Caco-2 (cell line): ENCODE measurements at regions not wholly inside any gene's neighbourhood (a gene's known extent, or its start where the extent isn't known, plus 50 kb on each side); places are given as distances from the start of the nearest gene placed in this dataset.

Experiments
- BruUV-seq: library from RNA; stranded (reverse); fragments of 400-500 nt; replicated peaks from 2 replicates; lab custom pipeline; 2021; lab: Mats Ljungman, UMichigan
- CTCF ChIA-PET: fragments of 300-600 bp; sonication (Branson Sonifier 250); formaldehyde crosslinking; loops from one replicate; lab custom pipeline; 2022; ENCODE audit warnings: antibody characterized with exemption; lab: Charles Lee
- POLR2A ChIA-PET: fragments of 300-600 bp; sonication (Branson Sonifier 250); formaldehyde crosslinking; loops from one replicate; lab custom pipeline; 2022; ENCODE audit warnings: antibody characterized with exemption; lab: Charles Lee
- DNase-seq, 2 experiments: peaks; one replicate each; pipeline versions ENCODE4 v3.0.0 to v3.0.0-alpha.2; 2020 to 2022
- H3K27me3 ChIP-seq: replicated peaks from 2 replicates; pipeline ENCODE4 v1.6.0; 2011; ENCODE audit warnings: low read length; ENCODE audit not compliant: control insufficient read depth, insufficient read depth
- H3K36me3 ChIP-seq: 2 replicates; pipeline ENCODE4 v1.5.1; 2011; ENCODE audit warnings: low read length; ENCODE audit not compliant: control insufficient read depth, insufficient read depth
- H3K4me1 ChIP-seq: fragments of 250-450 bp; sonication (Bioruptor Pico); 2 replicates; pipeline ENCODE4 v1.5.1; 2020; ENCODE audit warnings: mild to moderate bottlenecking
- H3K4me3 ChIP-seq: 2 replicates; pipeline ENCODE4 v1.5.1; 2011; ENCODE audit warnings: low read depth, mild to moderate bottlenecking, control low read depth, low read length
- H3K9me3 ChIP-seq: fragments of 250-450 bp; sonication (Bioruptor Pico); 2 replicates; pipeline ENCODE4 v1.5.1; 2020; ENCODE audit warnings: mild to moderate bottlenecking, moderate library complexity
- H3K27ac Mint-ChIP-seq: one replicate; pipeline ENCODE4 v1.8.0; 2022; ENCODE audit warnings: mixed read lengths; ENCODE audit not compliant: unreplicated experiment
- H3K27me3 Mint-ChIP-seq: one replicate; pipeline ENCODE4 v1.8.0; 2022; ENCODE audit warnings: mixed read lengths; ENCODE audit not compliant: insufficient read depth, unreplicated experiment
- H3K36me3 Mint-ChIP-seq: one replicate; pipeline ENCODE4 v1.8.0; 2022; ENCODE audit warnings: mild to moderate bottlenecking, mixed read lengths; ENCODE audit not compliant: insufficient read depth, unreplicated experiment
- H3K4me1 Mint-ChIP-seq: one replicate; pipeline ENCODE4 v1.8.0; 2022; ENCODE audit warnings: low read depth, mixed read lengths; ENCODE audit not compliant: unreplicated experiment
- H3K4me3 Mint-ChIP-seq: one replicate; pipeline ENCODE4 v1.8.0; 2022; ENCODE audit warnings: mild to moderate bottlenecking, moderate library complexity, mixed read lengths; ENCODE audit not compliant: unreplicated experiment
- H3K9me3 Mint-ChIP-seq: one replicate; pipeline ENCODE4 v1.8.0; 2022; ENCODE audit warnings: mixed read lengths; ENCODE audit not compliant: unreplicated experiment
- CTCF ChIP-seq, 2 experiments: fragments of 200-600 bp in 1 of 2; IDR thresholded peaks; 1 replicate in 1 of 2; 2 replicates in 1 of 2; pipeline versions ENCODE4 v1.5.1 to v1.8.0; 2011 to 2022; ENCODE audit warnings: antibody characterized with exemption in 1 of 2, control low read depth in 1 of 2, inconsistent platforms in 1 of 2, low read depth in 1 of 2, low read length in 1 of 2, mild to moderate bottlenecking in 1 of 2, moderate library complexity in 1 of 2; ENCODE audit not compliant: insufficient read depth in 1 of 2, severe bottlenecking in 1 of 2, unreplicated experiment in 1 of 2
- intact Hi-C: fragments of 100-400 bp; cut with micrococcal nuclease; formaldehyde crosslinking; loops from one replicate; pipeline ENCODE4 v1.10.0; 2022; ENCODE audit not compliant: unreplicated experiment

GRCh38 chr17:51381262-51381661, 120.9 kb downstream of the UTP18 start:
- DNase-seq: no peak
- H3K4me1 Mint-ChIP-seq: no peaks in the 10 kb centered on the region
- H3K4me1 ChIP-seq: no peaks in the 10 kb centered on the region
- no peak for TF ChIP-seq CTCF (IDR thresholded peaks at IDR 0.05; ENCODE audit: insufficient read depth in 1 of 2, low read depth in 1 of 2, low read length in 1 of 2, severe bottlenecking in 1 of 2, unreplicated experiment in 1 of 2)
- POLR2A ChIA-PET: no interaction called here
- H3K36me3 ChIP-seq: no peaks in the 10 kb centered on the region
- no peaks in the 10 kb centered on the region; the same call in 1 of the 2 replicates for H3K27me3 ChIP-seq
- no peak overlapping the region for H3K4me3 ChIP-seq
- H3K9me3 Mint-ChIP-seq: no peaks in the 10 kb centered on the region
- no peaks in the 10 kb centered on the region for H3K9me3 ChIP-seq
- no peaks in the 10 kb centered on the region for H3K36me3 Mint-ChIP-seq
- no peak overlapping the region for H3K4me3 Mint-ChIP-seq
- no TSS peak for BruUV-seq
- intact Hi-C loops: no loop called here
- H3K27me3 Mint-ChIP-seq: peaks cover 20% of the 10 kb centered on the region
- CTCF ChIA-PET: no interaction called here
- H3K27ac Mint-ChIP-seq: no peak overlapping the region

- H3K36me3 Mint-ChIP-seq: no peaks in the 10 kb centered on the region
- Histone ChIP-seq H3K36me3 (no peaks in the 10 kb centered on the region), H3K9me3 (no peaks in the 10 kb centered on the region), H3K4me1 (no peaks in the 10 kb centered on the region), H3K4me3 (no peak overlapping the region), H3K27me3 (no peaks in the 10 kb centered on the region)
- TF ChIP-seq CTCF (IDR thresholded peaks at IDR 0.05; ENCODE audit: insufficient read depth in 1 of 2, low read depth in 1 of 2, low read length in 1 of 2, severe bottlenecking in 1 of 2, unreplicated experiment in 1 of 2): no peak
- DNase-seq: no peak
- no peak overlapping the region for H3K27ac Mint-ChIP-seq
- BruUV-seq: no TSS peak
- H3K4me3 Mint-ChIP-seq: no peak overlapping the region
- intact Hi-C loops: no loop called here
- H3K27me3 Mint-ChIP-seq: peaks cover 28% of the 10 kb centered on the region
- H3K9me3 Mint-ChIP-seq: no peaks in the 10 kb centered on the region
- H3K4me1 Mint-ChIP-seq: no peaks in the 10 kb centered on the region
- CTCF ChIA-PET: no interaction called here
- POLR2A ChIA-PET: no interaction called here
Measured at GRCh38 chr17:51385208-51385607, 124.9 kb downstream of the UTP18 start.

GRCh38 chr17:51387582-51387981, 127.2 kb downstream of the UTP18 start:
- no peaks in the 10 kb centered on the region for H3K36me3 Mint-ChIP-seq
- BruUV-seq: no TSS peak
- POLR2A ChIA-PET: no interaction called here
- CTCF ChIA-PET: no interaction called here
- no peak overlapping the region for H3K27ac Mint-ChIP-seq
- TF ChIP-seq CTCF (IDR thresholded peaks at IDR 0.05; ENCODE audit: insufficient read depth in 1 of 2, low read depth in 1 of 2, low read length in 1 of 2, severe bottlenecking in 1 of 2, unreplicated experiment in 1 of 2): no peak
- H3K9me3 Mint-ChIP-seq: no peaks in the 10 kb centered on the region
- H3K9me3 ChIP-seq: no peaks in the 10 kb centered on the region
- no peak overlapping the region for H3K4me3 Mint-ChIP-seq
- H3K4me1 ChIP-seq: peaks cover 6% of the 10 kb centered on the region; the same call in 1 of the 2 replicates
- H3K27me3 Mint-ChIP-seq: peaks cover 28% of the 10 kb centered on the region
- intact Hi-C loops: no loop called here
- no peak overlapping the region for H3K4me3 ChIP-seq
- no peak for DNase-seq
- H3K4me1 Mint-ChIP-seq: peaks cover 12% of the 10 kb centered on the region
- H3K36me3 ChIP-seq: no peaks in the 10 kb centered on the region
- no peaks in the 10 kb centered on the region for H3K27me3 ChIP-seq
